GM18507 (cell line): ENCODE measurements at regions not wholly inside any gene's neighbourhood (a gene's known extent, or its start where the extent isn't known, plus 50 kb on each side); places are given as distances from the start of the nearest gene placed in this dataset.
"Not testable (repeated sequence)": the region's sequence is repeated elsewhere in the genome, so short reads cannot be mapped to it uniquely, and the experiment has no call there.

ENCODE experiments used
- DNase-seq: peaks from one replicate; pipeline ENCODE4 v3.0.0; 2011; ENCODE audit warnings: low read depth; ENCODE audit not compliant: insufficient read length; ENCODE audit errors: extremely low spot score
- FAIRE-seq: peaks from 2 replicates; lab custom pipeline; 2011; peaks lifted over from hg19 to GRCh38; lab: Jason Lieb, UNC

GRCh38 chr17:31688701-31689100 is 170.3 kb downstream of the COPRS start:
- DNase-seq (no peak), FAIRE-seq (no peak)

DNA sequence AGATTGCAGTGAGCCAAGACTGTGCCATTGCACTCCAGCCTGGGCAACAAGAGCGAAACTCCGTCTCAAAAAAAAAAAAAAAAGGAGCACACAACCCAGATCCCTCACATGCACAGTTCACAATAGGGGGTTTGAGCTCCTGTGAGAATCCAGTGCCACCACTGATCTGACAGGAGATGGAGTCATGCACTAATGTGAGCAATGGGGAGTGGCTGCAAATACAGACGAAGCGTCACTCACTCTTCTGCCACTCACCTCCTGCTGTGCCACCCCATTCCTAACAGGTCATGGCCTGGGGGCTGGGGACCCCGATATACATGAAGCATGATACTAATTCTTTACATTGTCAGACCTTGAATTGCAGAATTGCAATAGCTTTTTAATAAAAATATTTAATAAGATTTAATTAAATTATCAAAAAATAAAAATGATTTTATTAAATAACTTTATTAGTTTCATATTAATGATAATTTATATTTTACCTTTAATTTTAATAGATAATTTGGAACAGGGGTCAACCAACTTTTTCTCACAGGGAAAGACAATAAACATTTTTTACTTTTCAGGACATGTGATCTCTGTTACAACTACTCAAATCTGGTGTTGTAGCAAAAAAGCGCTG is 171.4 kb downstream of the COPRS start:
- FAIRE-seq (no peak), DNase-seq (no peak)

DNA sequence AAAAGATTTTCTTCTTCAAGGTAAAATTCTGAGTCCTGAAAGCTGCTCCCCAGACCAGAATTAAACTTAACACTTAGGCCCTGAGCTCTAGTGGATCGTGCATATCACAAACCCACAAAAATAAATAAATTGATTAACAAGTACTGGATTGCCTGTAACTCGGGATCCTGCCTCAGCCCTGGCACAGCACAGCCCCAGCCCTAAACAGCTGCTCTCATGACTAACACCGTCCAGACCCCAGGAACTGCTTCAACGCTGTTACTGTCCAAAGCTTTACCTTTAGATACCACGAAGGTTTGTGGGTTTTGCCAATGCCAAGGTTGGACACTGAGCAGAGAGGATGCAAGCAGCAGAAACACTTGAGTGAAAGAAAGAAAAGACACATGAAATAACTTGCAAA is 172.5 kb downstream of the COPRS start:
- FAIRE-seq (no peak), DNase-seq (no peak)

DNA sequence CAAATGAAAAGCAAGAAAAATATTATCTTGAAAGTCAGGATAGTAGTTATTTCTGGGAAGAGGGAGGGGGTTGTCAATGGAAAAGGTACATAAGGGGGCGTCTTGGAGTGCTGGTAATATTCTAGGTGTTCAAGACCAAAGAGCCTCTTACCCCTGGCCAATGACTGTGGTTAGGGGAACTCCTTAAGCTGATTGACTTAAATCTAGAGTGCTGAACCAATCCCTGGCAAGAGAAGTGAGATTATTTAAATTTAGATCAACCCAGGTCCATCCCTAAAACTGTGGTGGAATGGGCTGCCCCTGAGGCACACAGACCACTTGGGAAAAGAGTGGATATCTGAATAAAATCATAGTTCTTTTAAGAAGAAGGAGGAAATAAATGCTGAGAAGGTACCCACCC is 174.1 kb downstream of the COPRS start:
- FAIRE-seq: no peak

DNA sequence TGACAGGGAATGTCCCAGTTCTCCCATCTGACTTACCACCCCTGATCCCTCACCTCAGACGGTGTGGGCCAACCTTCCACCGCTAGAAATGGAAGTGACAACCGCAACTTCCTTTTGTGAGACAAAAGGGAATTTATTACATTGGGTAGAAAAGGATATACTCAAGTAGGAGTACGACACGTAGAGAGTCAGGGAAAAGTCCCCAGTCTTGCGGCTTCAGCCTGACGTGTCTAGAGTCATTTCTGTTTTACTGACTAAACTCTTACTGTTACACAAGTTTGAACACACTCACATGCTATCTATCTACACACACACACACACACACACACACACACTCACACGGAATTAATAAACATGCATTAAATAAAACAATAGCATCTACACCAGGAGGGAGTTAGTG is 178.9 kb downstream of the COPRS start:
- FAIRE-seq: peak; percentile 61
- DNase-seq: peak; percentile 15

More for the DNA sequence above, 174.1 kb downstream of the COPRS start:
- no peak for DNase-seq

DNA sequence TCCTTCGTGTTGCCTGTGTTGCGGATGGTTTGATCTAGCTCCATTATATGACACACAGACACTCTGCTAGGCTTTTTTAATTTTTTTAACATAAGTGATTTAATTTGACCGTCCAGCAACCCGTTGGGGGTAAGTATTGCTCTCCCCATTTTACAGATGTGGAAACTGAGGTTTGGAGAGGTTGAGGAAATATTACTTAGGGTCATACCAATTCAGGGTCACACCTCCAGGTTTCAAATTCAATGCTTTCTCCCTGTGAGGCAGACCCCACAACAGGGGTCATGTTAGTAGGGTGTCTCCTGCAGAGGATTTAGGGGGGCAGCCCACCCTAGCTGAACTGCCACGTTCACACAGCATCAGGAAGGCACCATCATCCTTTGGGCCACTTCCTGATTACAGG is 179.4 kb downstream of the COPRS start:
- DNase-seq: no peak
- no peak for FAIRE-seq

DNA sequence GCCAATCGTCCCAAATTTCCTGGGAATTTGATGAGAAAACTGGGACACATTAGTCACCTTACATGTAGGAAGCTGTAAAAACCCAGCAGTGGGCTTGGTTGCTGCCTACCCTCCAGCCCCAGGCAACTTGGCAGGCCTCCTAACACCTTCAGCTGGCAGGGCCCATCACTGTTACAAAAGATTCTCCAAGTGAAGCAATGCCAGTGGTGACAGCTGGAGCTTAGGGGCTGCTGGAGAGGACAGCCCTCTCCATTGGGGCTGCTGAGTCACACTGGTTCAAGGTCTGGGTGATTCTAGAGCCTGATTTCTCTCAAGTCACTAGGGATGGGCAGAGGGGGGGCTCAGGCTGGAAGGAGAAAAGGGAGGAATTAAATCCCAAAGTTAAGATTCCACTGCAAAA is 180.6 kb downstream of the COPRS start:
- DNase-seq (no peak), FAIRE-seq (no peak)

DNA sequence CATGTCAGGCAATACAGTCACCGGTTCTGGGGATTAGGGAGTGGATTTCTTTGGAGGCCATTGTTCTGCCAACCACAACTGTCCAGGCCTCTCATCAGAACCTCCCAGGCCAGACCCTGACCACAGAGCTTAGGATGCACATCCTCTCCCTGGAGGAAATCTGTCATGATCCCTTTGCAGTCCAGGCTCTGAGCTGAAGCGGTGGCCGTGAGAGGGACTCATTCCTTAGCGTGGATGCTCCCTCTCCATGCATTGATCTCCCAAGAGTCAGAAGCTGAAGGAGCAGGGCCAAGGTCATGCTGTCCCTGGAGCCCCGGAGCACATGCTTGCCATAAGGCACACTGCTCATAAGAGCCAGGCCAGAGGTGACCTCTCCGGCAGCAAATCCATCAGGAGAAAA is 181.4 kb downstream of the COPRS start:
- FAIRE-seq (no peak), DNase-seq (no peak)

GRCh38 chr17:31677036-31677435 is 182.0 kb downstream of the COPRS start:
- FAIRE-seq: no peak
- no peak for DNase-seq

DNA sequence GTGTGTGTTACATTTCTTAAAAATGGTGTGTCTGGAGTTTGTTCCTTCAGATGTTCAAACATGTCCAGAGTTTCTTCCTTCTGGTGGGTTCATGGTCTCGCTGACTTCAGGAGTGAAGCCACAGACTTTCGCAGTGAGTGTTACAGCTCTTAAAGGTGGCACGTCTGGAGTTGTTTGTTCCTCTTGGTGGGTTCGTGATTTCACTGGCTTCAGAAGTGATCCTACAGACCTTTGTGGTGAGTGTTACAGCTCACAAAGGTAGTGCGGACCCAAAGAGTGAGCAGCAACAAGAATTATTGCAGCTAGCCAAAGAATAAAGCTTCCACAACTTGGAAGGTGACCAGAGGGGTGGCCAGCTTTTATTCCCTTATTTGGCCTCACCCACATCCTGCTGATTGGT is 183.7 kb downstream of the COPRS start:
- not testable (repeated sequence) for DNase-seq, FAIRE-seq

GRCh38 chr17:31674717-31675349 is 184.2 kb downstream of the COPRS start:
- no peak for DNase-seq
- no peak for FAIRE-seq

DNA sequence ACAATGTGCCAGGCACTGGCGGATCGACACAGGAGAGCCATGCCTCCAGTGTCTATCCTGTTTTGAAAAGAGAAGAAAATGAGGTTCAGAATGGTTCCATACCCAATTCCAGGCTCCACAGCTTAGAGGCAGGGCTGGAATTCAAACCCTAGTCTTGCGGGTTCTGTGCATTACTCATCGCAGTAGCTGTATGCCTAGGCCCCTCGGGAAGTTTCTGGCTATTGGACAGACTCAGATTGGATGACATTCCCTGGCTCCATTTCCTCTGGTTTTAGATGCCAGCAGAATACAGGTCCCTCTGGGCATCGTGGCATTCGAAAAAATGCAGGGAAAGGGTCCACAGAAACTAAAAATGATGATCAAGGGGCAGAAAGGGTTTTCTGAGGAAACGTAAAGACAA is 184.7 kb downstream of the COPRS start:
- FAIRE-seq (no peak), DNase-seq (no peak)

GRCh38 chr17:31673076-31673475 is 186.0 kb downstream of the COPRS start:
- DNase-seq (no peak), FAIRE-seq (no peak)

DNA sequence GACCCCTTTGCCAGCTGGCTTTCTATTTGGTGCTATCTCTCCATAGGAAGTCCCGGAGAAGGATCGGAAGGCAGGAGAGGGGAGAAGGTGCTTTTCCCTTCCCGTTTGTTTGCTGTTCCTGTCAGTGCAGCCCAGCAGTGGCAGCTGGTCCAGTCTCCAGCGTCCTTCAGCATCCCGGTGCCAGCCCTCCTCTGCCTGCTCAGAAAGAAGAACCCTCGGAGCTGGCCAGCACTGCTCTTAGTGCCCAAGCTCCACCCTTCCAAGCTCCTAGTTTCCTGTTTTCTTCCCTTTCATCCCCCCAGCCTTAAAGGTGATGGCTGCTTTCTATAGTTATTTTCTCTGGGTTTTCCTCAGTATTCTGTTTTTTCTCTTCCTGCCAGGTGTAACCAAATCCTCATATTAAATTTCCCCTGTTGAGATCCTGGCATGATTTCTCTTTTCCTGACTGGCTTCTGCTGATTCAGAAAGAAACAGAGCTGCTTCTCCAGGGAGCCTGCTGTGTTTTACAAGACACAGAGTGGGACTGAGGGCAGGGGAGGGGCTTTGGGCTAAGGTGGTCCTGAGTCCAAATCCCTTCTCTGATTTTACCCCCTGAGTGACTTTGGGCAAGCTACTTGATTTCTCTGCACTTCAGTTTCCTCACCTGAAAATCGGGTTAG is 186.8 kb downstream of the COPRS start:
- no peak for FAIRE-seq
- no peak for DNase-seq

DNA sequence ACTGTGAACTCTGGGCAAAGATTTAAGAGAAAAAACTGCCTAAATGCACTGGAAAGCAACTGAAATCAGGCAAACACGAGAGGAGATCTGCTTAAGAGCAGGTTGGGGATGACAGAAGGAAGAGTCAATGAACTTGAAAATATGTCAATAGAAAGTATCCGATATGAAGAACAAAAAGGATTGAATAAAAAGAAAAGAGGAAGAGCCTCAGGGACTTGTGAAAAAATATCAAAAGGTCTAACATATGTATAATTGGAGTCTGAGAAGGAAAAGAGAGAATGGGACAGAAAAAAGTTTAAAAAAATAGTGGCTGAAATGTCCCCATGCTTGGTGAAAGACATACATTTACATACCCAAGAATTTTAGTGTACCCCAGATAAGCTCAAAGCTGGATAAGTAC is 195.5 kb downstream of the COPRS start:
- FAIRE-seq (no peak), DNase-seq (no peak)

DNA sequence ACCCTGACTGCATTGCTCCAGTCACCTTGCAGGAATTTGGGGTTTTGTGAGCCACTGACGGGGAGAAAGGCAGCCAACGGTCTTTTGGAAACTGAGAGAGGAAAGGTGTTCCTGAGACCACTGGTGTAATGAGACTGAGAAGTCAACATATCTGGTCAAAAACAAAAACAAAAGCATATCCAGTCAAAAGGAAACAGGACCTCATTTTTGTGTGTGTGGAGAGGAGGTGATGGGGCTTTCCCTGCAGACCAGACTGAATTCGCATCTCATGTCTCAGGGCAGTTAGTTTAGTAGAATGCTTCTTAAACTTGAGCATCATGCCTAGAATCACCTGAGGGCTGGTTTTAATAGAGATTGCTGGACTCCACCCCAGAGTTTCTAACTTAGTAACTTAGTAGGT is 198.4 kb downstream of the COPRS start:
- FAIRE-seq (peak; percentile 54), DNase-seq (no peak)

- no peak for FAIRE-seq
- no peak for DNase-seq
Observed at GRCh38 chr17:31657876-31658275, 201.2 kb downstream of the COPRS start.

GRCh38 chr17:31654936-31655335 is 204.1 kb downstream of the COPRS start:
- DNase-seq: peak; percentile 18

GRCh38 chr17:31653691-31654090 is 205.4 kb downstream of the COPRS start:
- no peak for FAIRE-seq
- DNase-seq: no peak

More at GRCh38 chr17:31654936-31655335, 204.1 kb downstream of the COPRS start:
- FAIRE-seq: no peak

DNA sequence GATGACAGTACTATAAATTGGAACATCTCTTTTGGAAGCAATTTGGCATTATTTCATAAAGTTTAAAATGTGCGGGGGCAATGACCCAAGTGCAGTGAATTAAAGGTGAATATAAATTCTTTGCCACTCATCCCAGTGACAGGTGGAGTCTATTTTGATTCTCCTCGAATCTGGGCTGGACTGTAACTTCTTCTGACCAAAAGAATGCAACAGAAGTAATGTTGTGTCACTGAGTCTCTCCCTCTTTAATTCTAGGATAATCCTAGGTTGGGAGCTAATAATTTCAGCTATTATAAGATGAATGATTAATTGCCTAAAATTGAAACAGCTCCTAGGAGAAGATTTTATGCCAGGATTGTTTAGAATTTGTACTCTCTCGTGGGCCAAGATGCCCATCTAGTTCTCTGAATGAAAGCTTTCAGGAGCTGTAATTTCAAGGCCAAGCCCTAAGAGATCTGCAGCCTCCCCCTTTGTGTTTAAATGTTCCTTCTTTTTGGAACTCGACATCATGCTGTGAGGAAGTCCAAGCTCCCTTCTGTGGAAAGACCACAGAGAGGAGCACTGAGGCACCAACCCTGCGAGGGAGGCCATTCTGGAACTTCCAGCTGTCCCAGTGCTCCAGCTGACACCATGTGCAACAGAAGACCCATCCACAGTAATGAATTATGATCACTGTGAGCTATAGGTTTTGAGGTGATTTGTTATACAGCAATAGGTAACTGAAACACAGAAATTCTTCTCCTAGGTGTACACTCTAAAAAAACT is 208.1 kb downstream of the COPRS start:
- FAIRE-seq: no peak
- DNase-seq: no peak
